WTC11 (cell line): ENCODE measurements at regions not wholly inside any gene's neighbourhood (a gene's known extent, or its start where the extent isn't known, plus 50 kb on each side); places are given as distances from the start of the nearest gene placed in this dataset.

Experiments used
- ATAC-seq: fragments of 200-7000 bp; cut with Tn5 transposase; 2 replicates; pipeline ENCODE4 v1.10.0; 2021; ENCODE audit warnings: mild to moderate bottlenecking, moderate library complexity
- CTCF ChIA-PET: fragments of 300-600 bp; sonication (Branson Sonifier 250); formaldehyde crosslinking; loops from one replicate; lab custom pipeline; 2021; ENCODE audit warnings: antibody characterized with exemption; lab: Charles Lee
- POLR2A ChIA-PET: fragments of 350-600 bp; sonication (Branson Sonifier 250); formaldehyde crosslinking; loops from one replicate; lab custom pipeline; 2021; ENCODE audit warnings: antibody characterized with exemption; lab: Charles Lee
- DNase-seq: peaks from one replicate; pipeline ENCODE4 v3.0.0; 2021; ENCODE audit warnings: low spot score
- H3K27ac Mint-ChIP-seq: 2 replicates; pipeline ENCODE4 v1.8.0; 2021; ENCODE audit warnings: mixed read lengths
- H3K27me3 Mint-ChIP-seq: 2 replicates; pipeline ENCODE4 v1.8.0; 2021; ENCODE audit warnings: low read depth, mild to moderate bottlenecking, moderate library complexity, mixed read lengths
- H3K36me3 Mint-ChIP-seq: 2 replicates; pipeline ENCODE4 v1.8.0; 2021; ENCODE audit warnings: mixed read lengths
- H3K4me1 Mint-ChIP-seq: 2 replicates; pipeline ENCODE4 v1.8.0; 2022; ENCODE audit warnings: mixed read lengths
- H3K4me3 Mint-ChIP-seq: 2 replicates; pipeline ENCODE4 v1.8.0; 2021; ENCODE audit warnings: mild to moderate bottlenecking, moderate library complexity, mixed read lengths
- H3K9me3 Mint-ChIP-seq: 2 replicates; pipeline ENCODE4 v1.8.0; 2021; ENCODE audit warnings: mixed read lengths
- CBFB ChIP-seq: sonication (generic); formaldehyde crosslinking; IDR thresholded peaks from 2 replicates; pipeline ENCODE4 v1.8.1; 2022; ENCODE audit warnings: mild to moderate bottlenecking, low read depth, missing genetic modification reagents
- CREM ChIP-seq: sonication (generic); formaldehyde crosslinking; IDR thresholded peaks from 2 replicates; pipeline ENCODE4 v1.8.1; 2022; ENCODE audit warnings: mild to moderate bottlenecking, missing genetic modification reagents, moderate library complexity
- EMX1 ChIP-seq: fragments of 250-450 bp; sonication (Bioruptor Pico); IDR thresholded peaks from 2 replicates; pipeline ENCODE4 v1.8.0; 2021; ENCODE audit warnings: mild to moderate bottlenecking
- ETV6 ChIP-seq: sonication (generic); formaldehyde crosslinking; IDR thresholded peaks from 2 replicates; pipeline ENCODE4 v1.8.1; 2022; ENCODE audit warnings: mild to moderate bottlenecking, missing genetic modification reagents
- FOXP1 ChIP-seq: sonication (generic); formaldehyde crosslinking; IDR thresholded peaks from 2 replicates; pipeline ENCODE4 v1.8.0; 2022; ENCODE audit warnings: missing genetic modification reagents, mild to moderate bottlenecking, moderate library complexity, borderline replicate concordance
- IRF2 ChIP-seq: sonication (generic); formaldehyde crosslinking; IDR thresholded peaks from 2 replicates; pipeline ENCODE4 v1.8.0; 2022; ENCODE audit warnings: low read depth, missing genetic modification reagents, borderline replicate concordance
- MYBL2 ChIP-seq: sonication (generic); formaldehyde crosslinking; IDR thresholded peaks from 2 replicates; pipeline ENCODE4 v1.8.1; 2023; ENCODE audit warnings: mild to moderate bottlenecking, moderate library complexity, missing genetic modification reagents
- NFATC4 ChIP-seq: fragments of 250-450 bp; sonication (Bioruptor Pico); IDR thresholded peaks from 2 replicates; pipeline ENCODE4 v1.9.0; 2021; ENCODE audit warnings: mild to moderate bottlenecking
- NFYB ChIP-seq: sonication (generic); formaldehyde crosslinking; conservative IDR thresholded peaks from 2 replicates; pipeline ENCODE4 v1.8.0; 2022; ENCODE audit warnings: low read depth, missing genetic modification reagents
- NR2C2 ChIP-seq: sonication (generic); formaldehyde crosslinking; IDR thresholded peaks from 2 replicates; pipeline ENCODE4 v1.8.0; 2022; ENCODE audit warnings: mild to moderate bottlenecking, missing genetic modification reagents
- RORB ChIP-seq: fragments of 250-450 bp; sonication (Bioruptor Pico); IDR thresholded peaks from 2 replicates; pipeline ENCODE4 v1.9.0; 2021; ENCODE audit warnings: mild to moderate bottlenecking
- SMAD4 ChIP-seq: sonication (generic); formaldehyde crosslinking; IDR thresholded peaks from 2 replicates; pipeline ENCODE4 v1.8.0; 2022; ENCODE audit warnings: mild to moderate bottlenecking, missing genetic modification reagents
- SP1 ChIP-seq: sonication (generic); formaldehyde crosslinking; conservative IDR thresholded peaks from 2 replicates; pipeline ENCODE4 v1.8.1; 2022; ENCODE audit warnings: missing genetic modification reagents
- TP53 ChIP-seq: sonication (generic); formaldehyde crosslinking; IDR thresholded peaks from 2 replicates; pipeline ENCODE4 v1.8.1; 2023; ENCODE audit warnings: mild to moderate bottlenecking, missing genetic modification reagents
- ZNF232 ChIP-seq: sonication (generic); formaldehyde crosslinking; IDR thresholded peaks from 2 replicates; pipeline ENCODE4 v1.8.0; 2022; ENCODE audit warnings: mild to moderate bottlenecking, missing genetic modification reagents
- TF ChIP-seq, protein P1 (sequence below): sonication (generic); formaldehyde crosslinking; conservative IDR thresholded peaks from 2 replicates; pipeline ENCODE4 v1.8.1; 2022; ENCODE audit warnings: mild to moderate bottlenecking, missing genetic modification reagents
- TF ChIP-seq, protein P2 (sequence below): sonication (generic); formaldehyde crosslinking; IDR thresholded peaks from 2 replicates; pipeline ENCODE4 v1.8.0; 2022; ENCODE audit warnings: mild to moderate bottlenecking, missing genetic modification reagents
- TF ChIP-seq, protein P3 (sequence below): sonication (generic); formaldehyde crosslinking; IDR thresholded peaks from 2 replicates; pipeline ENCODE4 v1.8.1; 2023; ENCODE audit warnings: mild to moderate bottlenecking, missing genetic modification reagents
- TF ChIP-seq, protein P4 (sequence below): sonication (generic); formaldehyde crosslinking; IDR thresholded peaks from 2 replicates; pipeline ENCODE4 v1.8.1; 2022; ENCODE audit warnings: low read depth, mild to moderate bottlenecking, moderate library complexity, missing genetic modification reagents, borderline replicate concordance
- TF ChIP-seq, protein P5 (sequence below): sonication (generic); formaldehyde crosslinking; IDR thresholded peaks from 2 replicates; pipeline ENCODE4 v1.8.1; 2023; ENCODE audit warnings: mild to moderate bottlenecking, missing genetic modification reagents, moderate library complexity
- TF ChIP-seq, protein P6 (sequence below): fragments of 250-450 bp; sonication (Bioruptor Pico); IDR thresholded peaks from 2 replicates; pipeline ENCODE4 v1.9.0; 2021; ENCODE audit warnings: moderate library complexity, mild to moderate bottlenecking, inconsistent platforms, borderline replicate concordance

DNA sequence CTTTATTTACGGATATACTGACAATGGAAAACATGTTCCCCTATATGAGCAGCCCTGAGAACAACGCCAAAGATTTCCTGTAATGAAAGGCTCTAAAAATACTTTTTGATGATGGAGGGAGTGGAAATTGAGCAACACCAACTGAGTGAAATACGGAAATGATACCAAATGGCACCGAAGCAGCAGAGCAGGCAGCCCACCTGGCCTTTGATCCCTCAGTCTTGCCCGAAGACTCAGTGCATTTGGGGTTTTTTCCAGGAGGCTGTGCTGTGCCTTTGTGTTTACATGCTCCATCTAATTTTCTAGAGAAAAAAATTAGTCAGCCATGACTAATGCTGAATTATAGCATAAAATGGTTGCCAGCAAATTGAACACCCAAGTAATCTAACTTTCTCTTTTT is 169.9 kb upstream of the RBPJ start:
- no peaks in the 10 kb centered on the region for H3K36me3 Mint-ChIP-seq
- ATAC-seq (no peak), DNase-seq (no peak)
- peaks cover 9% of the 10 kb centered on the region for H3K9me3 Mint-ChIP-seq
- POLR2A ChIA-PET, result no interaction called here
- H3K4me1 Mint-ChIP-seq, result peaks cover 6% of the 10 kb centered on the region; the same call in 1 of the 2 replicates
- CTCF ChIA-PET, result no interaction called here
- no peak overlapping the region for H3K4me3 Mint-ChIP-seq
- peaks cover 4% of the 10 kb centered on the region for H3K27me3 Mint-ChIP-seq
- H3K27ac Mint-ChIP-seq, result no peak overlapping the region
- TF ChIP-seq IRF2 (CRISPR knock-in tag) (no peak), SMAD4 (CRISPR knock-in tag) (no peak), CBFB (CRISPR knock-in tag) (no peak), SP1 (CRISPR knock-in tag) (no peak), NR2C2 (CRISPR knock-in tag) (no peak), TP53 (CRISPR knock-in tag) (no peak), ETV6 (CRISPR knock-in tag) (no peak), FOXP1 (no peak), CREM (CRISPR knock-in tag) (no peak), EMX1 (CRISPR knock-in tag) (no peak), NFATC4 (CRISPR knock-in tag) (no peak)
- TF ChIP-seq, protein P1, sequence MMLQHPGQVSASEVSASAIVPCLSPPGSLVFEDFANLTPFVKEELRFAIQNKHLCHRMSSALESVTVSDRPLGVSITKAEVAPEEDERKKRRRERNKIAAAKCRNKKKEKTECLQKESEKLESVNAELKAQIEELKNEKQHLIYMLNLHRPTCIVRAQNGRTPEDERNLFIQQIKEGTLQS (CRISPR knock-in tag), result no peak
- TF ChIP-seq, protein P2, sequence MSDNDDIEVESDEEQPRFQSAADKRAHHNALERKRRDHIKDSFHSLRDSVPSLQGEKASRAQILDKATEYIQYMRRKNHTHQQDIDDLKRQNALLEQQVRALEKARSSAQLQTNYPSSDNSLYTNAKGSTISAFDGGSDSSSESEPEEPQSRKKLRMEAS (CRISPR knock-in tag), result no peak
- TF ChIP-seq, protein P3, sequence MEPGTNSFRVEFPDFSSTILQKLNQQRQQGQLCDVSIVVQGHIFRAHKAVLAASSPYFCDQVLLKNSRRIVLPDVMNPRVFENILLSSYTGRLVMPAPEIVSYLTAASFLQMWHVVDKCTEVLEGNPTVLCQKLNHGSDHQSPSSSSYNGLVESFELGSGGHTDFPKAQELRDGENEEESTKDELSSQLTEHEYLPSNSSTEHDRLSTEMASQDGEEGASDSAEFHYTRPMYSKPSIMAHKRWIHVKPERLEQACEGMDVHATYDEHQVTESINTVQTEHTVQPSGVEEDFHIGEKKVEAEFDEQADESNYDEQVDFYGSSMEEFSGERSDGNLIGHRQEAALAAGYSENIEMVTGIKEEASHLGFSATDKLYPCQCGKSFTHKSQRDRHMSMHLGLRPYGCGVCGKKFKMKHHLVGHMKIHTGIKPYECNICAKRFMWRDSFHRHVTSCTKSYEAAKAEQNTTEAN (CRISPR knock-in tag), result no peak
- TF ChIP-seq, protein P4, sequence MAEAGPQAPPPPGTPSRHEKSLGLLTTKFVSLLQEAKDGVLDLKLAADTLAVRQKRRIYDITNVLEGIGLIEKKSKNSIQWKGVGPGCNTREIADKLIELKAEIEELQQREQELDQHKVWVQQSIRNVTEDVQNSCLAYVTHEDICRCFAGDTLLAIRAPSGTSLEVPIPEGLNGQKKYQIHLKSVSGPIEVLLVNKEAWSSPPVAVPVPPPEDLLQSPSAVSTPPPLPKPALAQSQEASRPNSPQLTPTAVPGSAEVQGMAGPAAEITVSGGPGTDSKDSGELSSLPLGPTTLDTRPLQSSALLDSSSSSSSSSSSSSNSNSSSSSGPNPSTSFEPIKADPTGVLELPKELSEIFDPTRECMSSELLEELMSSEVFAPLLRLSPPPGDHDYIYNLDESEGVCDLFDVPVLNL, result no peak
- TF ChIP-seq, protein P5, sequence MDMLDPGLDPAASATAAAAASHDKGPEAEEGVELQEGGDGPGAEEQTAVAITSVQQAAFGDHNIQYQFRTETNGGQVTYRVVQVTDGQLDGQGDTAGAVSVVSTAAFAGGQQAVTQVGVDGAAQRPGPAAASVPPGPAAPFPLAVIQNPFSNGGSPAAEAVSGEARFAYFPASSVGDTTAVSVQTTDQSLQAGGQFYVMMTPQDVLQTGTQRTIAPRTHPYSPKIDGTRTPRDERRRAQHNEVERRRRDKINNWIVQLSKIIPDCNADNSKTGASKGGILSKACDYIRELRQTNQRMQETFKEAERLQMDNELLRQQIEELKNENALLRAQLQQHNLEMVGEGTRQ (CRISPR knock-in tag), result no peak
- TF ChIP-seq, protein P6, sequence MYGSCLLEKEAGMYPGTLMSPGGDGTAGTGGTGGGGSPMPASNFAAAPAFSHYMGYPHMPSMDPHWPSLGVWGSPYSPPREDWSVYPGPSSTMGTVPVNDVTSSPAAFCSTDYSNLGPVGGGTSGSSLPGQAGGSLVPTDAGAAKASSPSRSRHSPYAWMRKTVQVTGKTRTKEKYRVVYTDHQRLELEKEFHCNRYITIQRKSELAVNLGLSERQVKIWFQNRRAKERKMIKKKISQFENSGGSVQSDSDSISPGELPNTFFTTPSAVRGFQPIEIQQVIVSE (CRISPR knock-in tag), result no peak

DNA sequence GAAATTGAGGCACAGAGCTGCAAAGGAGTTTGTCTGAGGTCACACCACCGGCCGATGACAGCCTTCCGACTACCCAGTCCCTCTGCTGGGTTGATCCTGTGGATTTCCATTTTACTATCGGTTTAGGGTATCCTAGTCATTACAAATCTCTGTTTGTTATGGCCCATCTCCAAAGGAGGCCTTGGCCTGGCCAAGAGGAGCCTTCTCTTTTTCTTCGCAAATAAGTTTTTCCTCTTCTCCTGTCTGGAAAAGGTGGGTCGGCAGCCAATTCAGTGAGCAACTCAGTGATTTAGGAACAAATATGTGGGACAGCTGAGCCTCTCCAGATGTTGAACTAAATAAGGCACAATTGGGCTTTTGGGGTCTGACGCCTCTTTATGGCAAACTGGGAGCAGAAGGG is 169.2 kb upstream of the RBPJ start:
- Mint-ChIP-seq H3K27me3 (peaks cover 3% of the 10 kb centered on the region), H3K4me1 (peaks cover 6% of the 10 kb centered on the region; the same call in 1 of the 2 replicates), H3K27ac (no peak overlapping the region), H3K4me3 (no peak overlapping the region), H3K9me3 (peaks cover 7% of the 10 kb centered on the region), H3K36me3 (no peaks in the 10 kb centered on the region)
- ChIA-PET POLR2A (no interaction called here), CTCF (interaction anchor here (1.3 kb wide), 1 partner anchor 10 kb away, joined by 5 read pairs; no protein-coding TSS in a partner anchor)
- DNase-seq, result no peak
- ATAC-seq, result no peak
- TF ChIP-seq RORB (CRISPR knock-in tag) (no peak), MYBL2 (CRISPR knock-in tag) (no peak), NFYB (CRISPR knock-in tag) (no peak), ZNF232 (CRISPR knock-in tag) (no peak)
